Neural progenitor cell (in vitro differentiated cells): ENCODE measurements at regions not wholly inside any gene's neighbourhood (a gene's known extent, or its start where the extent isn't known, plus 50 kb on each side); places are given as distances from the start of the nearest gene placed in this dataset.

Experiments used
- CTCF ChIP-seq: fragments of 200-600 bp; sonication (generic); IDR thresholded peaks from 2 replicates; pipeline ENCODE4 v1.5.1; 2017; ENCODE audit warnings: antibody characterized with exemption, mild to moderate bottlenecking
- EZH2 ChIP-seq: fragments of 200-600 bp; sonication (generic); IDR thresholded peaks from 2 replicates; pipeline ENCODE4 v1.6.1; 2017; ENCODE audit warnings: antibody characterized with exemption, mild to moderate bottlenecking, moderate library complexity
- EZH2phosphoT487 ChIP-seq: fragments of 200-600 bp; sonication (generic); IDR thresholded peaks from 2 replicates; pipeline ENCODE4 v1.6.1; 2017; ENCODE audit warnings: antibody characterized with exemption

GRCh38 chr7:12896316-12896715, 208.9 kb downstream of the ARL4A start:
- TF ChIP-seq CTCF: no peak
- TF ChIP-seq EZH2phosphoT487: no peak
- no peak for TF ChIP-seq EZH2
